ENCODE measurements at regions not wholly inside any gene's neighbourhood (a gene's known extent, or its start where the extent isn't known, plus 50 kb on each side); places are given as distances from the start of the nearest gene placed in this dataset.
"Not testable (repeated sequence)": the region's sequence is repeated elsewhere in the genome, so short reads cannot be mapped to it uniquely, and the experiment has no call there.

GRCh38 chr19:22502766-22503165, 80.6 kb upstream of the ZNF98 start:
- no peak overlapping the region for H3K4me3 ChIP-seq (replicated peaks; ENCODE audit: low read depth, low read length)
- TF ChIP-seq CTCF (IDR thresholded peaks at IDR 0.05; ENCODE audit: low read depth, low read length, missing control alignments), result no peak
- no peak for DNase-seq (ENCODE audit: extremely low read depth, low read depth)

GRCh38 chr19:22498831-22499430, 76.8 kb upstream of the ZNF98 start:
- H3K4me3 ChIP-seq (replicated peaks; ENCODE audit: low read depth, low read length); DNase-seq (ENCODE audit: extremely low read depth, low read depth): not testable (repeated sequence)

- TF ChIP-seq CTCF (IDR thresholded peaks at IDR 0.05; ENCODE audit: low read depth, low read length, missing control alignments), result no peak
These were observed 69.6 kb upstream of the ZNF98 start for GRCh38 chr19:22491746-22492145.

GRCh38 chr19:22483514-22483913, 61.4 kb upstream of the ZNF98 start:
- H3K4me3 ChIP-seq (replicated peaks; ENCODE audit: low read depth, low read length); DNase-seq (ENCODE audit: extremely low read depth, low read depth): not testable (repeated sequence)

More at GRCh38 chr19:22491746-22492145, 69.6 kb upstream of the ZNF98 start:
- no peak for DNase-seq (ENCODE audit: extremely low read depth, low read depth)
- H3K4me3 ChIP-seq (replicated peaks; ENCODE audit: low read depth, low read length), result no peak overlapping the region

GRCh38 chr19:22472180-22472637, 50.1 kb upstream of the ZNF98 start:
- DNase-seq (ENCODE audit: extremely low read depth, low read depth), result no peak
- no peak overlapping the region for H3K4me3 ChIP-seq (replicated peaks; ENCODE audit: low read depth, low read length)

More at GRCh38 chr19:22472180-22472637, 50.1 kb upstream of the ZNF98 start:
- TF ChIP-seq CTCF (IDR thresholded peaks at IDR 0.05; ENCODE audit: low read depth, low read length, missing control alignments), result no peak
